ENCODE measurements at regions not wholly inside any gene's neighbourhood (a gene's known extent, or its start where the extent isn't known, plus 50 kb on each side); places are given as distances from the start of the nearest gene placed in this dataset.

DNA sequence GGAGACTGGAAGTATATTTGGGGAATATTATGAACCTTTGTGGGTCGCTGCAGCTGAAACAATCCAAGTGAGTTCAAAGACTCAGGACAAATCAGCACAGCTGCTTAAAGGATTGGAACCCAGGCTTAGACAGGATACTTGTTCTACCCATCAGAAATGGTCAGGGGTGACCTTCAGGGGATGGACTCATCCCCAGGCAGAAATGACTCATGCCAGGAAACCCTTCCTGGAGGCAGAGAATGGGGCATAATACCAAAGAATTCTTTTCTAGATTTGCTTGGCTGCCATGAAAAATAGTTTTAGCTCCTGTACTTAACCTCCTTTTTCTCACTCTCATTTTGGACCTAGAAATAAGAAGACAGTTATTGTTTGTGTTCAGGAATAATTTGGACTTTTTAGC lies 425.5 kb downstream of the TSN start:
- TF ChIP-seq EZH2 (IDR thresholded peaks at IDR 0.05; ENCODE audit: insufficient read depth, poor library complexity, severe bottlenecking): no peak
- no peak for TF ChIP-seq EZH2phosphoT487 (IDR thresholded peaks at IDR 0.05; ENCODE audit: insufficient read depth, low read depth)
